ENCODE measurements at regions not wholly inside any gene's neighbourhood (a gene's known extent, or its start where the extent isn't known, plus 50 kb on each side); places are given as distances from the start of the nearest gene placed in this dataset.

GRCh38 chr6:120576061-120576460 lies 758.2 kb downstream of the TBC1D32 start:
- no peak overlapping the region for H3K27ac Mint-ChIP-seq (ENCODE audit: unreplicated experiment)
- TF ChIP-seq CTCF (IDR thresholded peaks at IDR 0.05) = no peak
- no peak for DNase-seq (ENCODE audit: low spot score)

GRCh38 chr6:120569714-120570113 lies 764.6 kb downstream of the TBC1D32 start:
- Mint-ChIP-seq H3K27ac (ENCODE audit: unreplicated experiment) (no peak overlapping the region), H3K4me3 (ENCODE audit: unreplicated experiment) (no peak overlapping the region), H3K36me3 (ENCODE audit: low read depth) (no peaks in the 10 kb centered on the region), H3K9me3 (ENCODE audit: low read depth) (no peaks in the 10 kb centered on the region), H3K4me1 (ENCODE audit: low read depth) (no peaks in the 10 kb centered on the region), H3K27me3 (ENCODE audit: low read depth) (peaks cover 2% of the 10 kb centered on the region)
- no peak for DNase-seq (ENCODE audit: low spot score)
- TF ChIP-seq CTCF (IDR thresholded peaks at IDR 0.05) = no peak

More at GRCh38 chr6:120576061-120576460, 758.2 kb downstream of the TBC1D32 start:
- Mint-ChIP-seq H3K4me3 (ENCODE audit: unreplicated experiment) (no peak overlapping the region), H3K4me1 (ENCODE audit: low read depth) (no peaks in the 10 kb centered on the region), H3K27me3 (ENCODE audit: low read depth) (no peaks in the 10 kb centered on the region), H3K36me3 (ENCODE audit: low read depth) (no peaks in the 10 kb centered on the region), H3K9me3 (ENCODE audit: low read depth) (peaks cover 3% of the 10 kb centered on the region)

GRCh38 chr6:120564779-120565178 lies 769.5 kb downstream of the TBC1D32 start:
- Mint-ChIP-seq H3K36me3 (ENCODE audit: low read depth) (no peaks in the 10 kb centered on the region), H3K27ac (ENCODE audit: unreplicated experiment) (no peak overlapping the region), H3K27me3 (ENCODE audit: low read depth) (peaks cover 2% of the 10 kb centered on the region), H3K4me1 (ENCODE audit: low read depth) (no peaks in the 10 kb centered on the region), H3K4me3 (ENCODE audit: unreplicated experiment) (no peak overlapping the region), H3K9me3 (ENCODE audit: low read depth) (no peaks in the 10 kb centered on the region)
- no peak for TF ChIP-seq CTCF (IDR thresholded peaks at IDR 0.05)
- no peak for DNase-seq (ENCODE audit: low spot score)

DNA sequence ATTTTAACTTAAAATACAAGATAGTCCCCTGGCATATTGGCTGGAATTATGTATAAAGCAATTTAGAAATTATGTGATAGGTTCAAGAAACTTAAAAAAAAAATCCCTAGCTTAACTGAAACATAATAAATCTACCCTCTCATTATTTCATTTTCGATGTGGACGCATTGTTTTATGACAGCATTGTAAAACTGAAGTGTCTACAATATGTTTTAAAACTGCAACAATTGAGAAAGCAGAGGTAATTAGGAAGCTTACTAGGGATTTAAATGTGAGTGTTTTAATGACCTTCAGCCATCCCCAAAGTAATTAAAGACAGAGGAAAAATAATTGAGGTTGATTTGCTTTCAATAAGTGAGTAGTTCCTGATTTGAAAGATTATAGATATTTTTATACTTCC lies 776.0 kb downstream of the TBC1D32 start:
- Mint-ChIP-seq H3K27ac (ENCODE audit: unreplicated experiment) (no peak overlapping the region), H3K9me3 (ENCODE audit: low read depth) (no peaks in the 10 kb centered on the region), H3K36me3 (ENCODE audit: low read depth) (no peaks in the 10 kb centered on the region), H3K27me3 (ENCODE audit: low read depth) (peaks cover 4% of the 10 kb centered on the region), H3K4me3 (ENCODE audit: unreplicated experiment) (no peak overlapping the region), H3K4me1 (ENCODE audit: low read depth) (no peaks in the 10 kb centered on the region)
- TF ChIP-seq CTCF (IDR thresholded peaks at IDR 0.05) = no peak
- DNase-seq (ENCODE audit: low spot score) = no peak

DNA sequence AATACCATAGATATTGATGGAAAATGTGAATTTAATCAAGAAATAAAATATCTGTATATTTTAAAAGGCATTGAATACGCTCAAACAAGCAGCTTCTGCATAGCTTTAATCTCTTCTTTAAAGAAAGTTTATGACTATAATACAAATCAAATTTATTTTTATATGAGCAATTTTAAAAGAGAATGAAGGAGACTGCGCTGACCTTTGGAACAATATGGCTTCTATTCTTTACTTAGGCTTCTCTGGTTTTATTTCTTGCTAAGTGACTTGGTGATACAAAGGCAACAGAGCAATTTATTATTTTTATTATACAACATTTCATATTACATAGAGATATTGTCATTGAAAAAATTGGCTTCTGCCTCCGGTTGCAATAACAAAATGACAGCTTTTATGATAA lies 776.7 kb downstream of the TBC1D32 start:
- Mint-ChIP-seq H3K4me3 (ENCODE audit: unreplicated experiment) (no peak overlapping the region), H3K4me1 (ENCODE audit: low read depth) (no peaks in the 10 kb centered on the region), H3K9me3 (ENCODE audit: low read depth) (no peaks in the 10 kb centered on the region), H3K27ac (ENCODE audit: unreplicated experiment) (no peak overlapping the region), H3K27me3 (ENCODE audit: low read depth) (peaks cover 4% of the 10 kb centered on the region), H3K36me3 (ENCODE audit: low read depth) (no peaks in the 10 kb centered on the region)
- DNase-seq (ENCODE audit: low spot score) = no peak
- TF ChIP-seq CTCF (IDR thresholded peaks at IDR 0.05) = no peak

Data from chondrocyte (in vitro differentiated cells).